HG03135 (cell line): ENCODE measurements at regions not wholly inside any gene's neighbourhood (a gene's known extent, or its start where the extent isn't known, plus 50 kb on each side); places are given as distances from the start of the nearest gene placed in this dataset.
"Not testable (repeated sequence)": the region's sequence is repeated elsewhere in the genome, so short reads cannot be mapped to it uniquely, and the experiment has no call there.

Source experiments
- ATAC-seq: cut with Tn5 transposase; IDR thresholded peaks from one replicate; pipeline ENCODE4 v1.9.1; 2021; ENCODE audit warnings: mild to moderate bottlenecking, moderate library complexity; ENCODE audit not compliant: unreplicated experiment

DNA sequence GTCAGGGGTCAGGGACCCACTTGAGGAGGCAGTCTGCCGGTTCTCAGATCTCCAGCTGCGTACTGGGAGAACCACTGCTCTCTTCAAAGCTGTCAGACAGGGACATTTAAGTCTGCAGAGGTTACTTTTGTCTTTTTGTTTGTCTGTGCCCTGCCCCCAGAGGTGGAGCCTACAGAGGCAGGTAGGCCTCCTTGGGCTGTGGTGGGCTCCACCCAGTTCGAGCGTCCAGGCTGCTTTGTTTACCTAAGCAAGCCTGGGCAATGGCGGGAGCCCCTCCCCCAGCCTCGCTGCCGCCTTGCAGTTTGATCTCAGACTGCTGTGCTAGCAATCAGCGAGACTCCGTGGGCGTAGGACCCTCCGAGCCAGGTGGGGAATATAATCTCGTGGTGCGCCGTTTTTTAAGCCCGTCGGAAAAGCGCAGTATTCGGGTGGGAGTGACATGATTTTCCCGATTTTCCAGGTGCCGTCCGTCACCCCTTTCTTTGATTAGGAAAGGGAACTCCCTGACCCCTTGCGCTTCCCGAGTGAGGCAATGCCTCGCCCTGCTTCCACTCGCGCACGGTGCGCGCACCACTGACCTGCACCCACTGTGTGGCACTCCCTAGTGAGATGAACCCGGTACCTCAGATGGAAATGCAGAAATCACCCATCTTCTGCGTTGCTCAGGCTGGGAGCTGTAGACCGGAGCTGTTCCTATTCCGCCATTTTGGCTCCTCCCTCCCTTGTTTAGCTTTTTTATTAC is 268.6 kb upstream of the SATB1 start:
- not testable (repeated sequence) for ATAC-seq

DNA sequence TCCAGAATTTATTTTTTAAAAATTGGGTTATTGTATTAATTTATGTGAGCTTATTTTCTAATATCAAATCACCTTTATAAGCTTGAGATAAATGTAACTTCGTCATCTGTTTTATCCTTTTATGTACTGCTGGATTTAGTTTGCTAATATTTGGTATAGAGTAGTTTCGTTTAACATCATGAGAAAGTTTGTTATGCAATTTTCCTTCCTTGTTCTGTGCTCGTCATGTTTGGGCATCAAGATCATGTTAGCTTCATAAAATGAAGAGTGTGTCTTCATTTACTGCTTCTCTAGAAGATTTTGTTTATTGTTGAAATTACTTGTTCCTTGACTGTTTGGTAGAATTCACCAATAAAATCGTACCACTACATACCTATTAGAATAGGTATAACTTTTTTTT is 262.1 kb upstream of the SATB1 start:
- ATAC-seq, result no peak

DNA sequence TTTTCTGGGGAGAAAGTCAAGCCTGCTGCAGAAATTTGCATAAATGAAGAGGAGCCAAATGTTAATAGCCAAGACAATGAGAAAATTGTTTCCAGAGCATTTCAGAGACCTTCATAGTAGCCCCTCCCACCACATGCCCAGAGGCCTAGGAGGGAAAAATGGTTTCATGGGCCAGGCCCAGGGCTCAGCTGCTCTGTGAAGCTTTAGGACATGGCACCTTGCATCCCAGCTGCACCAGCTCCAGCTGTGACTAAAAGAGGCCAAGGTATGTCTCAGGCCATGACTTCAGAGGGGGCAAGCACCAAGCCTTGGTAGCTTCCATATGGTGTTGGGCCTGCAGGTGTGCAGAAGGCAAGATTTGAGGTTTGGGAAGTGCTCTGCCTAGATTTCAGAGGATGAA is 258.8 kb upstream of the SATB1 start:
- ATAC-seq, result no peak

DNA sequence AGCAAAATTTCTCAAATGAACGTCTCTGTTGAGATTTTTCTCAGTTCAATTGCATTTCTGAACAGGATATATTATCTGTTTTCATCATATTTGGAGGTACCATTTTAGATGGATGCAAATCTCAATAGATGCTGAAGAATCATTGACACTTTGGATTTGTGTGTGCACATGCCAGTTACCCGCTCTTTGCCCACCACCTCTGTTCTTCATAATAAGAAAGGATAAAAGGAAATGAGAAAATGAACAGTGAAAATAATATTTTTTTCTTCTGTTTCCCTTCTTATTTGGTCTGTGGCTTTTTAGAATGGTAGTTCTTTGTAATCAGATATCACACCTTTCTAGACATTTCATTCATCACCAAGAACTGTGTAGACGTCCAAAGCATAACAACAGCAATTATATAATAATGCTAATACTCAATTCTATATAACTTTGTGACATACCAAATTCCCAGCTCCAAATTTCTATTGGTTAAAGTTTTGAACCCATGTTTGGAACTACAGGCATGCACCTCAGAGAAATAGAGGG is 256.7 kb upstream of the SATB1 start:
- no peak for ATAC-seq

DNA sequence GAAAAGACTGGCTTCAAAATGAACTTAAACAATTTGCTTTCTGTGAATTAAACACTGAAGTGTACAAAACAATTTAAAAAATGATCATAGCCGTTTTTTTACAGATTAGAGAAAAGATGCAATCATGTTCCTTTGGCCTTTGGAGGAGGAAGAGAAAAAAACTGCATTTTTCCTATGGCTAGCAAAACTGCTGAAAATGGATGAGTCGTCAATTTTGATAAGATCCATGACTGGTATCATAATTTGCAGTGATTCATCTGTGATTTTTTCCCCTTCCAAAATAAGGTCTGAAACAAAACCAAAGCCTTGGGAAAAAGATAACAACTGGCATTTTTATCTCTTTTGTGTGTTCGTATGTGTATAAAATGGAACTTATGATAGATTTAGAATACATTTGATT is 255.6 kb upstream of the SATB1 start:
- no peak for ATAC-seq

DNA sequence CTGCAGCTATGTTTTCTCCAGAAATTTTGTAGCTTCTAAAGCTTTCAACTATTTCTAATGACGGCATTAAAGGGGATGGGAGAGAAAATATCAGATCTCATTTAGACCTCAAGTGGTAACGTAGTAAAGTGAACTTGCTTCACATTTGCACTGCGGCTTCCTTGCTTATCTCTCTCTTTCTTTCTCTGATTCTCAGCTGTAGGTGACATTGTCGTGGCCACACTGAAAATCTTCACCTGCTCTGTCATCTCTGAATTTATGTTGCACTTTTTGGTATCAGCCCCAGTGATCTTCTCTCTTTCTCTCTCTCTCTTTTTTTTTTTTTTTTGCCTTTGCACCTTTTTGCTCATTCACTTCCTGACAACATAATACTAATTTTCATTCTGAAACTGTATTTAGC is 254.1 kb upstream of the SATB1 start:
- no peak for ATAC-seq

DNA sequence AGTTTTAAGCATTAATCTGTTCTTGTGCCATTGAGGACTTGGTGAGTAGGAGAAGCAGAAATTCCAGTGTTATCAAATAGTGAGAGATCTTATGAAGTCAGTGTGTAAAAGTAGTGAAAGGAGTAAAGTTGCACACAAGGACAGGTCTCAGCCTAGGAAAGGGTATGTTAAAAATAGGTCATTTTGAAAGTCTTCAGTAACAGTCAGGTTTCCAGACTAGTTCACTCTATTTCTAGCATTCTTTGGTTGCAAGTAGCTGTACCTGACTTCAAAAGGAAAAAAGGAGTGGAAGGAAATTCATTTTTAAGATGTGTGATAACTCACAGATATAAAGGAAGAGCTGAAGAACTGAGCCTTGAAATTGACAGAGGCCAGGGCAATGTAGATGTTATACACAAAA is 250.1 kb upstream of the SATB1 start:
- no peak for ATAC-seq

DNA sequence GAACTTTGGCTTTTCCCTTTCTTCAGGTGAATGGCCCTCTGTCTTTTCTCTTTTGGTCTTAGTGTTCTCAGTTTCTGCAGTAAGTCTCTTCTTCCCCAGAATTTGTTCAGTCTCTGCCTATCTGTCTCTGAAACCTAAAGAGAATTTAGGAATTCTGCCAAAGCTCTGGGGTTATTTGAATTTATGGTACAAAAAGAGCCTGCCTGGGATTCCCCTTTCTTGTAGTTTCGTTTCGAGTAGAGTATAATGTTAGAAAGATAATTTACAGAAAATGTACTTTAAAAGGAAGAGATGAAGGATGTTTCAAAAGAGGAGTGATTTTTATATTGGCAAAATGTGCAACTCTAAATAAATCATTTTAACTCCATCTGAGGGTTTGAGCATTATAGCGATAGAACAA is 247.4 kb upstream of the SATB1 start:
- no peak for ATAC-seq

DNA sequence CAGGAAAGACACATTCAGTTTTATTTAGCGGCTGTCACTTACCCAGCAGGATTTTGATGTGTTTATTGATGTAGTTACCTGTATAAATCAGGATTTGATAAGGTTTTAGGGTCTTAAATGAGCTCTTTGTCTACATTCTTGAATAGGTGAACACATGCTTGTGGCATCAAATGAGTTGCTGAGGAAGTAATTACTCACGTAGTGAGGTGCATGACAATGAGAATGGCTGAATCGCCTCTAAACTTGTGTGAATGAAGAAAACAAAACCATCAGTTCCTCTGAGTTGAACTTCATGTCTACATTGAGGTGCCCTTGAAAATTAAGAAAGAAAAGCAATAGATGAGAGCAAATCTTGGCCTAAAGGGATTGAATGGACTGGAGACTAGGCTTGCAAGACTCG is 245.6 kb upstream of the SATB1 start:
- no peak for ATAC-seq

DNA sequence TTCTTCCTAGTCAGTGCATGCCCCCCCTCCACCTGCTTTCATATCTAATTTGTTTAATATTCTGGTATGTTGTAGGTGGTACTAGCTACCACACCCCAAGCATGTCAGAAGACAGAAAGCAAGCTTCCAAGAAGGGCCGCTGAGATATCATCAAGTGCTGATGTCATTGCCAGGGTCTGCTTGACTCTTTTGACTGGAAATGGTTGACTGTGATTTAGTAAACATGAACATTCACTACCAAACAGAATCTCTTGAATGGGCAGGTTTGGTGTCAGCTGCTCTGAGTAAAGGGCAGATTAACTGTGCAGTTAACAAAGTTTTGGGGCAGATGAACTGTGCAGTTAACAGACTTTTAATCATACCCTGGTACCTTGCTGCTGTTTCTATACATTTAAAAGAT is 244.2 kb upstream of the SATB1 start:
- ATAC-seq, result no peak

DNA sequence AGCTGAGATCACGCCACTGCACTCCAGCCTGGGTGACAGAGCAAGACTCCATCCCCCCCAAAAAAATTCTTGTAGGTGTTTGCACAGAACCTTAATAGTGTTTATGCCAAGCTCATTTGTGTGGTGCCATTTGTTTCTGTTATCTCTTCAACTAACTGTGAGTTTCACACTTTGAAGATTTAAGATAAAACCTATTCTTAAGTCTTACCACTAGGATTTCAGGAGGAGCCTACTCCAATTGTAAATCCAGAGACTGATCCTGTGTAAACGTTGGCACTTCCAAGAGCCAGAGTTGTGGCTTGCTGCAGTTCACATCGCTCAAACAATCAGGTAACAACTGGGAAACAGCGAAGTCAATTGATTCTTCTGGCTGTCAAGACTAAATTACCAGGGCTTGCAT is 242.4 kb upstream of the SATB1 start:
- no peak for ATAC-seq

DNA sequence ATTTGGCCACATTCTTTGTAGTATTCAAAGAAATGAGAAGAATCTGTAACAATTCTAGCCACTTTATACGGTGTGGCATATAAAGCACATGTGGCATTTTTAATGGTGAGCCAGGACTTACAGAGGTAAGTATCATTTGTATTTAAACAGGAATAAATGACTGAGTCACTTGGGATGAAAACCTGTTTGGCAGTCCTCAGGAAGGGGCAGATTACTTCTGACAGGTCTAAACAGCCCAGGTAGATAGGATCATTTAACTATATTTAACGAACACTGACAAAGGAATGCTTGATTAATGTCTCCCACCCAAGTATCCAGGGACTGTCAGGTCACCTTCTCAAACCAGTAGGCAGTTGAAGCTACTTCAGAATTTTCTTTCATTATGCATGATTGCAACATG is 241.5 kb upstream of the SATB1 start:
- no peak for ATAC-seq

DNA sequence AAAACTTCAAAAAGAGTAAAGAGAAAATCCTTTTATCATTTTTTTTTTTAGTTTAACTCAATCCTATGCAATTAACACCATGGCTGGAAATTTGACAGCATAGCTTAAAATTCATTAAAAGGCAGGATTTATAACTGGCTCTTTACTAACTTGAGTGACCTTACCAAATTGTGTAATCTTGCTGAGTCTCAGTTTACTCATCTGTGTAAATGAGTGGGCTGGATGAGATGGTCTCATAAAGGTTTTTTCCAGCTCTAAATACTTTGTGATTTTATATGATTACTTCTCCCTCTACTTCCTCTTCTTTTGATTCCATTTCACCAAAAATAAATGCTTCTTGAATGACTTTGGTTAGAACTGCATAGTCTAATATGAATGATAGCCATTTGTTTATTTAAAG is 234.9 kb upstream of the SATB1 start:
- no peak for ATAC-seq

DNA sequence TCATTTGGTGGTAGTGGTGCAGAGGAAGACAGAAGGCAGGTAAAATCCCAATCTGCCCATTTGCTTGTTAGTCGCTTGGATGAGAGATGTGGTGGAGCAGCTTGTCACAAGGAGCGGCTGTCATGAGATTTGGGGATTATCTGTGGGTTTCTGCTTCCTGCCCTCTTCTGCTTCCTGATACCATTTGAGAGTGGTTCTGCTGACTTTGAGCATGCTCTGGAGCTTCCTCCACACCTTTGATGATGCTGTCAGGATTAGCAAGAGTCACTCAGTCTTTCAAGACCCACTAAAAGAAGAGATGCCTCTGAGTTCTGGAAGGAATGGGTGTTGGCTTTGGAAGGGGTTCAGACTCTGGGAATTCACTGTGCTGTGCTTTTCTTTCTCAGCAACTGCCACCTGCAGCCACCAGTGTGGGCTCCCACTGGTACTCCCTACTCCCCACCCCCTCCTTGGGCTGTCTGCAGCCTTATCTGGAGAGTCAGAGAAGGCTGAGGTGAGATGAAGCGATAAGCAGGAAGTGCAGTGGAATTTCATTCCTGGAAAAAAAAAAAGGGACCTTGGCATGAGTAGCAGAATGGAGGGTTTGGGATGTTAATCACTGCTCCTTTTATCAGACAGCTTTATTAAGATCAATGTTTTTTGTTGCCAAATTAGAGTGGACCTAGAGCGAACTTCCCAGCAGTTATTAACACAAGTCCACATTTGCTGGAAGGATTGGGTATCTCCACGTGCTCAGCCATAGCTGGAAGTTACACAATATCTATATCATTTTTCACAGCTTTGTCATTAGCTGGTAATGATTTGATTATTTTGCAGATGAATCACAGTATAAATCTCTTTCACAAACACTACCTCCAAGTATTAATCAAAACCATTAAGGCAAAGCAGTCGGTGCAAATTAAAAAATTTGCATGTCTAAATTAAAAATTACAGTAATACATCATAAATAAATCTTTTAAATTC is 233.0 kb upstream of the SATB1 start:
- no peak for ATAC-seq

DNA sequence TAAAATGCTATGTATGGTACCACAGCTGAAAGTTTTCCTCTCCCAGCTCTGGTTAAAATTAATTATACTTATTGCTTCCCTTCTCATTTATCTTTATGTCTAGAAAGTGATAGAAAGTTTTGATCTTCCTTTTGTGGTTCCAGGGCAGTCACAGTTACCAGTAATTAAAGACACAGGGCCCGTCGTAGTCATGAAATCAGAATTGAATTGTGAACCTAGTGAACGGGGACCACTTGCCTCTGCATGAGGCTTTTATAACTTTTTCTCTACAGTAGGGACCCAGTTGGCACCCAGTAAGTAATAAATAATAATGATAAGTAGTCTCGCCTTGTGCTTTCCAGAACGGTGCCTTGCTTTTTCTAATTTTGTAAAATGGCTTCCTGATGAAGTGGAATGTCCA is 231.7 kb upstream of the SATB1 start:
- ATAC-seq, result no peak

DNA sequence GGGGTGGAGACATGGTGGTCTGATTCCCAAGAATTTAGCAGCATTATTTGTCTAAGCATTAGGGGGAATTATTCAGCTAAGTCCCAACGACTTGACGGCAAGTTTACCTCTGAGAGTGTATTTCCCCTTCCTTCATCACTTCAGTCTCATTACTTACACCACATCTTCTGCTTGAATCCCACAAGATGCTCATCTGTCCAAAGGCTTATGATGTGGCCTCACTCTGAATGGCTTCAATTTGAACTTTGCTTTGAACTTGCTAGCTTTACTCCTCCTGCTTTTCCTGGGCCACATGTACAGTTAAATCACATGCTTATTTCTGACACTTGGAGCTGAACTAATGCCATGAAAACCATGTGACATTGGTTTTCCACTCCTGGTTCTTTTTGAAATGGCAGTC is 231.3 kb upstream of the SATB1 start:
- ATAC-seq, result no peak

DNA sequence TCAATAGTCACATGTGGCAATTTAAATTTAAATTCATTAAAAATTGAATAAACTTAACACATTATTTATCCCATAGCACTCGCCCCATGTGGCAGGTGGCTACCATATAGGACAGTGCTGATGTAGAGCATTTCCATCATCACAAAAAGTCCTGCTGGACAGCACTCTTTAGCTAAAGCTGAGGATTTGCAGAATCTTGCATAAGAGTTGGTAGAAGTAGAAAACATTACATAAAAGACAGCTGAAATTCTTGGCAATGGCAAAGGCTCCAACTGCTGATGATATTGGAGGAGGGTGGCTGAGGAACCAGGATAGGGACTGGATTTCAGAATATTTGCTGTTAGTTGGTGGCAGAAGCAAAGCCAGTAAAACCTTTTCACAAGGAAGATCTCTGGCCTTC is 230.7 kb upstream of the SATB1 start:
- no peak for ATAC-seq

DNA sequence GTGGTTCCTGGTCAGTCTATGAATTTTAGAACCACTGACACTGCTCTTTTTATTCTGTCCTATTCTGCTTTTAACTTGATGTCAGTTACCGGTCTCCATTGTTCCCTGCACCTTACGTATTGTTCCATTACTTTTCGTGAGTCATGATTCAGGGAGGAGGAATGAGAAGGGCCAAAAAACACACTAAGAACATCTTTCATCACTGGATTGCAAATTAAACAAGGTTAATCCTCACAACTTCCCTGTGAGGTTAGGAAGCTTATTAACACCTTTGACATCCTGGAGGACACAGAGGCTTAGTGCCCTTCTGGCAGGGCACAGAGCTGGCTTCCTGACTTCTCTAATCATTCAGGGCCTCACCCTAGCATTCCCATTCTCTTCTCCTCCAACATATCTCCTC is 227.6 kb upstream of the SATB1 start:
- no peak for ATAC-seq

DNA sequence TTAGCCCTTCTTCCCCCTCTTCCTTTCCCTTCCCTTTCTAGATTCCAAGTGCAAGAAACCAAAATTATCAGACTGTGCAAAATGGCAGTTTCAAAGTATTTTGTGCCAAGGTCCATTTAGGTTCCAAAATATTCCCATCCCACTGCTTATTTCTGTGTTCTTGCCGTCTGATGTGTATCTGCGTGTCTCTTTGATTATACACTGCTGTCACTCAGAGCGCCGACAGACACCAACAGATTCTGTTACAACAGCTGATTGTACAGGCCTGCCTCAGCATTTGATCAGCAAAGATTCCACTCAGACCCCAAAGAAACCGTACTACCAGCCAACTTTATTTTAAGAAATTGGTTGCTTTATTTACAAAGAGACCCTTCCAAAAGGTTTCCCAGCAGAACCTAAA is 225.6 kb upstream of the SATB1 start:
- ATAC-seq, result no peak

DNA sequence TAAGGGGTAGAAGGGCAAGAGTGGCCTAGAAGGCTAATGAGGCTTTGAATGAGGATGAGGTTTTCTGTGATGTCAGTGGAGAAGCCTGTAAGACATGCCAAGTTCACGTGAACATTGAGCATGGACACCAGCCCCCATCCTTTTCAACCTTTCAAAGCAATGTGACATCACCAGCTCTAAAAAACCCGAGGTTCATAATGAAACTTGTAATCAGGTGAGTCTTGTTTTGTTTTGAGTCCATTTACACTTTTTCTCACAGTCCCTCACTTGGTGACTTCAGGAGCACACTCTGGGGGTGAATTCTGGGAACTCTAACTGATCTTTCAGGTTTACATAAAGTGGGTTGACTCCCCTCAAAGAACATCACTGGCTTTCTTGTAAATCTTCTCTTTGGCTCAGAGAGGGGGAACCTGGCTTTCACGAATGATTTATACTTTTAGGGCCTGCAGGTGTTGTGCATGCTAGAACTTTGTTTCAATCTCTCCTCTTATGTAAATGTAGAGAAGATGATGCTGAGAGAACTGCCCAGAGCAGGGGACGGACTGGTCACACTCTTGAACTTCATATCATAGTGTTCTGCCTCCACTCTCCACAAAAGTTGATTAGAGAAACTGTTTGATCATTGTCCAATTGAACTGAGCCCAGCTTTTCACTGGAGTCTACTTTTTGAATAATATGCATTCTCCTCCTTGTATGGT is 224.7 kb upstream of the SATB1 start:
- peak; percentile 86 for ATAC-seq

DNA sequence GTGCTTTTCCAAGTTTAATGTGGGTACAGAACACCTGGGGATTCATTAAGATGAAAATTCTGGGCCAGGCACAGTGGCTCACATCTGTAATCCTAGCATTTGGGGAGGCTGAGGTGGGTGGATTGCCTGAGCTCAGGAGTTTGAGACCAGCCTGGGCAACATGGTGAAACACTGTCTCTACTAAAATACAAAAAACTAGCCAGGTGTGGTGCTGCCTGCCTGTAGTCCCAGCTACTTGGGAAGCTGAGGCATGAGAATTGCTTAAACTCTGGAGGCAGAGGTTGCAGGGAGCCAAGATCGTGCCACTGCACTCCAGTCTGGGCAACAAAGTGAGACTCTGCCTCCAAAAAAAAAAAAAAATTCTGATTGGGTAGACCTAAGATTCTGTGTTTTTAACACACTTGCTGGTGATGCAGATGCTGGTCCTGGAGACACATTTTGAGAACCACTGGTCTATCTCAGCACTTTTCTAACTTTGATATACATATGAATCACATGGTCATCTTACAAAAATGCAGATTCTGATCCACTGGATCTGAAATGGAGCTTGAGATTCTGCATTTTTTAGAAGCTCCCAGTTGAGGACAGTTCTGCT is 223.8 kb upstream of the SATB1 start:
- no peak for ATAC-seq
